ENCODE measurements at regions not wholly inside any gene's neighbourhood (a gene's known extent, or its start where the extent isn't known, plus 50 kb on each side); places are given as distances from the start of the nearest gene placed in this dataset.
"Not testable (repeated sequence)": the region's sequence is repeated elsewhere in the genome, so short reads cannot be mapped to it uniquely, and the experiment has no call there.

GRCh38 chr13:110809871-110810486 lies 96.5 kb downstream of the ING1 start:
- DNase-seq (ENCODE audit: low read depth): no peak

DNA sequence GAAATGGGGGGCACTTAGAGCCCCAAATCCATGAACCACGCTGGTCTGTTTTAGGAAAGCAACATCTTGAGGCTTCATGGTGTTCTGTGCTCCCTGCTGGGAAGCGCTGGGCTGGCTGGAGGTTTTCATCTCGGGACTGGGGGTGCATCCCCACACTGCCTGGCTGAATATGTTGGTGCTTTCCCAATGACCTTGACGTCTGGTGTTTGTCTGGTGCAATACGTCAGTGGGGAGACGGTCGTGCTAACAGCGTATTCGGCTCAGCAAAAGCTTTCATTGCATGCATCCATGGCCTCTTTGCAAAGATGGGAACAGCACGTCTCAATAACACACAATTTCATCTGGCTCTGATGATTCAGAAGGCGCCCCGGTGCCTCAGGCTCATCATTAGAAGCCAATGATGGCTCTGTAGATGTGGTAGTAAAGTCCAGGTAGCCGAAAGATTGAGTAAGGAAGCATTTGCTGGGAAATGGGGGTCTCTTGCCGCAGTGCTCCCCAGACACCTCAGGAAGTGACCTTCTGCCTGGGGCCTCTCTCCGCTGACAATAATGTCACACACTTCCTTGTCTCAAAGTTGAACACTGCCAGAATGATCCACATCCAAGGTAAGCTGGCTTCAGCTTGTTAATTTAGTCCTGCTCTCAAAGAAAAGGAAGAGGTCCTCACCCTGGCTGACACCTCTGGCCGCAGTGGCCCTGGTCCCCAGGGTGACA lies 97.7 kb downstream of the ING1 start:
- DNase-seq (ENCODE audit: low read depth): no peak

DNA sequence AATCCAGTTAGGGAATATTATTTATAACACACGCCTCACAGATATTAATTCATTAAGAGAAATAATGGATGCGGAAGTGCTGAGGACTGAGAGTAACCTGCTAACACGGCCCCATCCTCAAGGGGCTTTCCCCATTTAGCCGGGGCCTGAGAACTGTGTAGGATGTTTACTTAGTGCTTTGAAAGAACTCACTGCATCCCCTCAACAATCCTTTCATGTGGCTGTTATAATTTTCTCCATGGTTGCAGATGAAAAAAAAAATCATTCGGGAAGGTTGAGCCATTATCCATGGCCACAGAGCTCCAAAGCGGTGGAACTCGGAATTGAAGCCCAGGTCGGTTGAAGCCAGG lies 98.2 kb downstream of the ING1 start:
- DNase-seq (ENCODE audit: low read depth): no peak

DNA sequence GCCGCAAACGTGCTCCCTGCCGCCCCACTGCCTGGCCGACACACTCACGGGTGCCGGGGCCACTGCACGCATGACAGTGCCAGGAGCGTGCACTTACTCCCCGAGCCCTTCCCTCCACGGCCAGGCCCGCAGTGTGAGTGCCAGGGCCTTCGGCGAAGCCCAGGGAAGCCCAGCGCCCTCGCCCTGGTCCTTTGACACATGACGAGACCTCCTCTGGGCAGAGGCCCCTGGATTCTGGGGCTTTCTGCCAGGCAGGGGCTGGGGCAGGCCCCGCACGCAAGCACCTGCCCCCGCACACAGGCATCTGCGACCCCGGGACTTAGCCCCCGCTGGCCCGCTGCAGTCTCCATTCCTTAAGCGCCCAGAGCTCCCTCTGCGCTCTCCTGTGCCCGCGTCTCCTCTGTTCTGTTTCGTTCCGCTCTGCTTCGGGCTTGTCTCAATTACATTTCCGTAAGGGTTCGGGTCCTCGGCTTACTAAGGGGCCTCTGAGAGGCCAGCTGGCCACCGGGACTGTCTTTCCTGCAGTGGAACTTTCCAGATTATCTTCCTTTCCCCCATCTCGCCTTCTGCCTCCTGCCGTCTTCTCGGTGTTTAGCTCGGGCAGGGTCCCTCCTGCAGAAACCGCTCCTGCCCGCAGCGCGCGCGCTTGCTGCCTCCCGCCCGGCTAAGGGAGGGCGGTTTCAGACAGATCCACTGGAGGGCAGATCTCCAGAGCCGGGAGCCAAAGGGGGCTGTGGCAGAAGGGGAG lies 98.8 kb downstream of the ING1 start:
- DNase-seq (ENCODE audit: low read depth): no peak

GRCh38 chr13:110812869-110813645 lies 99.6 kb downstream of the ING1 start:
- DNase-seq (ENCODE audit: low read depth): no peak

- DNase-seq (ENCODE audit: low read depth): no peak
Measured at GRCh38 chr13:110813646-110814624, 100.4 kb downstream of the ING1 start.

DNA sequence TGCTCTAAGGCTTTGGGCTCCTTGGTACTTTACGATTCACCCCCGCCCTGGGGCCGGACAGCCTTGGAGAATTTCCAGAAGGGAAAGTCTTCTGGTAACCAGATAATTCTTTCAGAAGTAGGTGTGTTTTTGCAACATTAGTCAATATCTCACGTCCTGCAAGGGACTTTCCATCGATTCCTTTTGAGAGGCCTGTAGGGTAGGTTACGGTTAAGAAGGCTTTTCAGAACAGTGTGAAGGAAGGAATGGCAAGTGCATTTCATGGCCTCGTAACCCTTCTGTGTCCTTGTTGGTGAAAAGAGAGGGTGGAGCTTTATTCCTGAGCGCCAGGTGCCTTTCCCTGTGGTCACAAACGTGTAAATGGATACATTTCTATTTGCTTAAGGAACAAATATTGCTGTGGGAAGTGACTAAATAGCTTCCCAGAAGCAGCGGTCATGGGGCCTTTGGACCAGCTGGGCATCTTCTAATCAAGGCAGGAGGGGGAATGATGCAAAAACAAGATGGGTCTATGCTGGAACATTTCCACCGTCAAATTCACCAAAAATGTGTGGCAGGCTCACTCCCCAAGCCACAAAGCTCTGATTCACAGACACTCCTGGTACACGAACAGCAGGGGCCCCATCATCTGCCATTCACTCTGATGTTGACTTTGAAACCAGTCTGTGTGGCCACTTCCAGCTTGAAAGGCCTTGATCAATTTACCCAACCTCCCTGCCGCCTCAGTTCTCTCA lies 99.2 kb downstream of the ANKRD10 start:
- DNase-seq (ENCODE audit: low read depth): no peak

DNA sequence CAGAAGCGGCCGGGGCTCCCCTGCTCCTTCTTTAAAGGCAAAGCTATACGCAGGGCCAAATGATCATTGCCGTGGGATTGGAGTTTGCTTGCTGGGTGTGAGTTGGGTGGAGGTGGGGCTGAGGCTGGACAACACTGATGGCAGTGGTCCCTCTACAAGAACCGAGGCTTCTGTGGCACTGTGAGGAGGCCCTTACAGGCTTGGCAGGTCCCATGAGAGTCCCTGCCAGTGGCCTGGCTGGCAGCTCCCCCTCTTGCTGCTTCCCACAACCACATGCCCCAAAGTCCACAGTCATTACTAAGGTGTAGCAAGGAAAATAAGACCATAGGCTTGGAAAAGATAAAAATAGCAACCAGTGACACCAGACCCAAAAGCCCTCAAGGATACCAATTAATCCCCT lies 98.4 kb downstream of the ANKRD10 start:
- DNase-seq (ENCODE audit: low read depth): no peak

GRCh38 chr13:110817143-110817542 lies 97.7 kb downstream of the ANKRD10 start:
- DNase-seq (ENCODE audit: low read depth): no peak

DNA sequence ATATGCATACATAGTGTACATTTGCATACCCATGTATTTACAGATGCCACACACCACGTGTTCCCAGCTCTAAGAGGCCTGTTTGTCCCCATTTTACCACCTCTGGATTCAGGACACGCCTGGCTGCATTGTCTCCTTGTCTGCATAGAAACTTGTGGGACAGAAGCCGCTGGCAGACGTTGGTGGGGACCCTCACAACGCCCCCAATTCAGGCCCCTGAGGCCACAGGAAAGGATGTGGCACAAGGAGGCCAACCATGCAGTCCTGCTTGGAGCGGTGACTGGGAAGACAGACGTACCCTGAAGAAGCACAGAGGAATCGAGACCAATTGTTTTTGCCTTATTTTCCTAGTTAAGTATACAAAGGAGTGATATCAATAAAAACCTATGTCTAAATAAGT lies 96.1 kb downstream of the ANKRD10 start:
- DNase-seq (ENCODE audit: low read depth): no peak

GRCh38 chr13:110819203-110820014 lies 95.5 kb downstream of the ANKRD10 start:
- DNase-seq (ENCODE audit: low read depth): peak; percentile 57

DNA sequence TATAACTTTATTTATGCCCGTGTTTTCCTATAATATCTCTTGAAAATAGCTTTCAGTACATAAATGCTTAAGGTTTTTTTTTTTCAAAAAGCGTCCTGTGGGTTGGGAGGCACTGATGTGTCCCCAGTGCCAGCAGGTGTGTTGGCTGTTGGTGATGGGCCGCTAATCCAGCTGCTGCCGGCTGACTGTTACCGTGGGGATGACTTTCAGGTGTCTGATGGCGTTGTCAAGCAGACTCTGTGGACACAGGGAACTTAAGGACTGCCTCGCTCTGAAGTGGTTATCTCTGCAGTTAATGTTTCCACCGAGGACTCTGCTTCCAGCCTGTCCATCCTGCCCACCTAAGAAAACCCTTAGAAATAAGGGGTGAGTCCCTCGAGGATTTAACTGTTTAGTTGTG lies 94.5 kb downstream of the ANKRD10 start:
- no peak for DNase-seq (ENCODE audit: low read depth)

DNA sequence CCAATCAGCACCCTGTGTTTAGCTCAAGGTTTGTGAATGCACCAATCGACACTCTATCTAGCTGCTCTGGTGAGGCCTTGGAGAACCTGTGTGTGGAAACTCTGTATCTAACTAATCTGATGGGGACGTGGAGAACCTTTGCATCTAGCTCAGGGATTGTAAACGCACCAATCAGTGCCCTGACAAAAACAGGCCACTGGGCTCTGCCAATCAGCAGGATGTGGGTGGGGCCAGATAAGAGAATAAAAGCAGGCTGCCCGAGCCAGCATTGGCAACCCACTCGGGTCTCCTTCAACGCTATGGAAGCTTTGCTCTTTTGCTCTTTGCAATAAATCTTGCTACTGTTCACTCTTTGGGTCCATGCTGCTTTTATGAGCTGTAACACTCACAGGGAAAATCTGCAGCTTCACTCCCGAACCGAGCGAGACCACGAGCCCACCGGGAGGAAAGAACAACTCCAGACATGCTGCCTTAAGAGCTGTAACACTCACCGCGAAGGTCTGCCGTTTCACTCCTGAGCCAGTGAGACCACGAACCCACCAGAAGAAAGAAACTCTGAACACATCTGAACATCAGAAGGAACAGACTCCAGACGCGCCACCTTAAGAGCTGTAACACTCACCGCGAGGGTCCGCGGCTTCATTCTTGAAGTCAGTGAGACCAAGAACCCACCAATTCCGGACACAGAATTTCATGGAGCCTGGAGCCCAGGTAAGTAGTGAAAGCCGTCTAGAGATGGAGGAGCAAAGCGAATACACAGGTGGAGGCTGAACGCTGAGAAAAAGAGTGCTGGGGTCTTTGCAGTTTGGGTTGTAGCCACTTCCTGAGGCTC lies 92.8 kb downstream of the ANKRD10 start:
- not testable (repeated sequence) for DNase-seq (ENCODE audit: low read depth)

GRCh38 chr13:110822669-110822945 lies 92.3 kb downstream of the ANKRD10 start:
- no peak for DNase-seq (ENCODE audit: low read depth)

- DNase-seq (ENCODE audit: low read depth): no peak
Measured at GRCh38 chr13:110824702-110825300, 90.1 kb downstream of the ANKRD10 start.

GRCh38 chr13:110825516-110825915 lies 89.4 kb downstream of the ANKRD10 start:
- no peak for DNase-seq (ENCODE audit: low read depth)

GRCh38 chr13:110826101-110826500 lies 88.8 kb downstream of the ANKRD10 start:
- DNase-seq (ENCODE audit: low read depth): no peak

DNA sequence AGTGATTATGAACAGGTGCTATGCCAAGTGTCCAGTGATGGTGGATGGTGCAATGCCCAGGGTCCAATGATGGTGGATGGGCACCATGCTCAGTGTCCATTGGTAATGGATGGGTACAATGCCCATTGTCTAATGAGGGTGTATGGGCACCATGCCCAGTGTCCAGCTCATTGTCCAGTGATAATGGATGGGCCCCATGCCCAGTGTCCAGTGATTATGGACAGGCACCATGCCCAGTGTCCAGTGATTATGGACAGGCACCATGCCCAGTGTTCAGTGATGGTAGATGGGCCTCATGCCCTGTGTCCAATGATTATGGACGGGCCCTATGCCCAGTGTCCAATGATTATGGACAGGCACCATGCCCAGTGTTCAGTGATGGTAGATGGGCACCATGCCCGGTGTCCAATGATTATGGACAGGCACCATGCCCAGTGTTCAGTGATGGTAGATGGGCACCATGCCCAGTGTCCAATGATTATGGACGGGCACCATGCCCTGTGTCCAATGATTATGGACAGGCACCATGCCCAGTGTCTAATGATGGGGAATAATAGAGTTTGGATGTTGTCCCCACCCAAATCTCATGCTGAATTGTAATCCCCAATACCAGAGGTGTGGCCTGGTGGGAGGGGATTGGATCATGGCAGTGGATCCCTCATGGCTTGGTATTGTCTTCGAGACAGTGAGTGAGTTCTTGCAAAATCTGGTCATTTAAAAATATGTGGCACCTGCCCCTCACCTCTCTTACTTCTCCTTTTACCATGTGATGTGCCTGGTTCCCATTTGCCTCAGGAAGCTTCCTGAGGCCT lies 87.8 kb downstream of the ANKRD10 start:
- DNase-seq (ENCODE audit: low read depth): no peak

Data from stimulated activated CD8-positive, alpha-beta memory T cell treated with anti-CD3 and anti-CD28 coated beads, Interleukin-7, amount 100 ng/mL, for 24 hours (primary cell).